Fibroblast of lung (primary cell): ENCODE measurements at regions not wholly inside any gene's neighbourhood (a gene's known extent, or its start where the extent isn't known, plus 50 kb on each side); places are given as distances from the start of the nearest gene placed in this dataset.
A peak's percentile ranks its signal among the peaks of the same experiment; 100 is the strongest.

Experiments used
- DNase-seq, 2 donors: peaks; one replicate each; pipeline versions ENCODE4 v3.0.0 to v3.0.0-alpha.2; 2010; ENCODE audit warnings: low read depth in 2 of 2
- H2AFZ ChIP-seq: 2 replicates; pipeline ENCODE4 v1.5.1; 2012; ENCODE audit warnings: low read length, control low read depth, inconsistent platforms
- H3K27ac ChIP-seq: 2 replicates; pipeline ENCODE4 v1.5.1; 2011; ENCODE audit warnings: low read length, control low read depth; ENCODE audit not compliant: insufficient read depth
- H3K27me3 ChIP-seq: 2 replicates; pipeline ENCODE4 v1.5.1; 2011; ENCODE audit warnings: mild to moderate bottlenecking, low read length; ENCODE audit not compliant: control insufficient read depth, insufficient read depth
- H3K36me3 ChIP-seq: 2 replicates; pipeline ENCODE4 v1.5.1; 2011; ENCODE audit warnings: low read length; ENCODE audit not compliant: control insufficient read depth, insufficient read depth
- H3K4me1 ChIP-seq: 2 replicates; pipeline ENCODE4 v1.5.1; 2011; ENCODE audit warnings: low read length; ENCODE audit not compliant: control insufficient read depth, insufficient read depth; ENCODE audit errors: extremely low read depth
- H3K4me2 ChIP-seq: 2 replicates; pipeline ENCODE4 v1.5.1; 2011; ENCODE audit warnings: low read length, control low read depth; ENCODE audit not compliant: insufficient read depth; ENCODE audit errors: extremely low read depth
- H3K4me3 ChIP-seq, 4 experiments: fragments of 200-600 bp in 1 of 4; sonication (generic) in 1 of 4; replicated peaks in 1 of 4; 2 replicates each; pipeline ENCODE4 v1.5.1; 2011 to 2016; ENCODE audit warnings: low read length in 4 of 4, low read depth in 3 of 4, mild to moderate bottlenecking in 3 of 4, control low read depth in 2 of 4, inconsistent platforms in 1 of 4, mixed read lengths in 1 of 4; ENCODE audit not compliant: insufficient read depth in 1 of 4; ENCODE audit errors: control extremely low read depth in 1 of 4
- H3K79me2 ChIP-seq: 2 replicates; pipeline ENCODE4 v1.5.1; 2012; ENCODE audit warnings: mild to moderate bottlenecking, low read length, inconsistent platforms; ENCODE audit not compliant: control insufficient read depth, insufficient read depth
- H3K9ac ChIP-seq: 2 replicates; pipeline ENCODE4 v1.5.1; 2011; ENCODE audit warnings: mild to moderate bottlenecking, low read length, control low read depth; ENCODE audit not compliant: insufficient read depth
- H3K9me3 ChIP-seq: 2 replicates; pipeline ENCODE4 v1.5.1; 2012; ENCODE audit warnings: low read depth, low read length; ENCODE audit not compliant: control insufficient read depth, insufficient read depth
- H4K20me1 ChIP-seq: 2 replicates; pipeline ENCODE4 v1.5.1; 2011; ENCODE audit warnings: low read length; ENCODE audit not compliant: control insufficient read depth, insufficient read depth; ENCODE audit errors: extremely low read depth
- CTCF ChIP-seq, 2 donors: IDR thresholded peaks in 1 of 2; conservative IDR thresholded peaks in 1 of 2; 1 replicate in 1 of 2; 2 replicates in 1 of 2; pipeline ENCODE4 v1.5.1; 2011 to 2012; ENCODE audit warnings: low read length in 2 of 2, control low read depth in 1 of 2, inconsistent platforms in 1 of 2, low read depth in 1 of 2, mild to moderate bottlenecking in 1 of 2
- EZH2 ChIP-seq: IDR thresholded peaks from 2 replicates; pipeline ENCODE4 v1.5.1; 2012; ENCODE audit warnings: low read length, control low read depth, mild to moderate bottlenecking; ENCODE audit errors: missing control alignments

DNA sequence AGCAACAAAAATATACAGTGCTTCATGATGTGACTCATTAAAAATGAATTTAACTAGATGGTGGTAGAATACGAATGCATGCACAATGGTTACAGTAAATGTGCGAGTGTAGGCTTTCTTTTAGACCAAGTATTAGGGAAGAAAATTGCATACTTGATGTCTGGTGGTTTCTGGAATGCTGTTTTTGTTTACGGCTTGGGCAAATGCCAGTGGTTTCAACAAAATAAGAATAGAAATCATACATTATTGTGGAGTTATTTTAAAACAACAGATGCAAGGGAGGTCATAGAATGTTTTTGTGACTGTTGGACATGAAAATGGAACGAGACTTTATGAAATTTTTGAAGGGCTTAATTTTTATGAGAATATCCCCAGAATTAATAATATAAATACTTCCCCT lies 580.9 kb downstream of the PLCL1 start:
- Histone ChIP-seq H4K20me1 (no peaks in the 10 kb centered on the region), H3K36me3 (no peaks in the 10 kb centered on the region), H3K4me3 (no peak overlapping the region), H3K9me3 (no peaks in the 10 kb centered on the region), H3K27me3 (no peaks in the 10 kb centered on the region), H3K79me2 (no peaks in the 10 kb centered on the region), H3K9ac (no peak overlapping the region), H3K4me1 (no peaks in the 10 kb centered on the region), H3K4me2 (no peak overlapping the region), H3K27ac (no peak overlapping the region), H2AFZ (no peak overlapping the region)
- no peak for DNase-seq
- no peak for TF ChIP-seq CTCF (conservative IDR thresholded peaks at IDR 0.05 in 1 of 2, IDR thresholded peaks at IDR 0.05 in 1 of 2; ENCODE audit: low read depth in 1 of 2, low read length in 2 of 2)
- no peak for TF ChIP-seq EZH2

DNA sequence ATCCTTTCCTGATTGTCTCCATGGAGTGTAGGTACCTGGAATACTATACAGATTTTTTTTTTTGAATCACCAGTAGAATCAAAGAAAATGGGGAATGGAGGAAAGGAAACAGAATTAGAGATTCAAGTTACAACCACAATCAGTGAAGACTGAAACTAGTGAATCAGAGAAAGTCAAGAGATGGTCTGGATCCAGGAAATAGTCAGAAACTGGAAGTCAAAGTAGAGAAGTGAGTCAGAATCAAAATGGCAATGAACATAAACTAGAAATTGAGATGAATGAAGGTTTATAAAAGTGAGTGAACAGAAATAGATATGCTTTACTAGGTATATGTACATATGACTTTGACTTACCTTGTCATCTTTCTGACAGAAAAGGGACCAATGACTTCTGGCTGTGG lies 579.0 kb downstream of the PLCL1 start:
- no peaks in the 10 kb centered on the region for H3K27me3 ChIP-seq
- H3K4me2 ChIP-seq: no peak overlapping the region
- H3K4me1 ChIP-seq: no peaks in the 10 kb centered on the region
- no peaks in the 10 kb centered on the region for H3K36me3 ChIP-seq
- TF ChIP-seq EZH2 (no peak), CTCF (conservative IDR thresholded peaks at IDR 0.05 in 1 of 2, IDR thresholded peaks at IDR 0.05 in 1 of 2; ENCODE audit: low read depth in 1 of 2, low read length in 2 of 2) (no peak)
- no peak overlapping the region for H3K9ac ChIP-seq
- no peak overlapping the region for H3K27ac ChIP-seq
- H3K9me3 ChIP-seq: no peaks in the 10 kb centered on the region
- H2AFZ ChIP-seq: no peak overlapping the region
- H4K20me1 ChIP-seq: no peaks in the 10 kb centered on the region
- DNase-seq: peak; percentile 17 to 19
- H3K79me2 ChIP-seq: no peaks in the 10 kb centered on the region
- no peak overlapping the region for H3K4me3 ChIP-seq

DNA sequence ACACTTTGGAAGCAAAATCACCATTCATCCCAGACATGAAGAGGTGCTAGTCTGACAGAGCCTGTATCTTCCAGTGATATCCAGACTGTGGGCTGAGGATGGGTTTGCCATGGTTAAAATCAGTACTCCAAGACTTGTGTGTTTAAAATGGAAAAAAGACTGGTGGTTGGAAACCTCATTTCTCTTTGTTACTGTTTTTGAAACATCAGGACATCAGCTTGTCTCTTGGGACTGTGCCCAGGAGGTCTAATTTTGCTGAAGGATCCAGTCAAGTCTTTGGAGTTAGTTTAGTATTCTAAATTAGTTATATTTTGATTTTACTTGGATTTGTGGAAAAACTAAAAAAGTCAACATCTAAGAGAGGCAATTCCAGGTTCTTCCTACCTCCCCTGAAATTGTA lies 578.4 kb downstream of the PLCL1 start:
- no peak overlapping the region for H3K4me2 ChIP-seq
- no peak for DNase-seq
- H4K20me1 ChIP-seq: no peaks in the 10 kb centered on the region
- TF ChIP-seq EZH2 (no peak), CTCF (conservative IDR thresholded peaks at IDR 0.05 in 1 of 2, IDR thresholded peaks at IDR 0.05 in 1 of 2; ENCODE audit: low read depth in 1 of 2, low read length in 2 of 2) (no peak)
- H3K79me2 ChIP-seq: no peaks in the 10 kb centered on the region
- H3K4me1 ChIP-seq: no peaks in the 10 kb centered on the region
- no peaks in the 10 kb centered on the region for H3K36me3 ChIP-seq
- no peak overlapping the region for H3K27ac ChIP-seq
- H3K9ac ChIP-seq: no peak overlapping the region
- no peaks in the 10 kb centered on the region for H3K9me3 ChIP-seq
- H3K27me3 ChIP-seq: no peaks in the 10 kb centered on the region
- no peak overlapping the region for H2AFZ ChIP-seq
- no peak overlapping the region for H3K4me3 ChIP-seq
